ENCODE measurements at regions not wholly inside any gene's neighbourhood (a gene's known extent, or its start where the extent isn't known, plus 50 kb on each side); places are given as distances from the start of the nearest gene placed in this dataset.

DNA sequence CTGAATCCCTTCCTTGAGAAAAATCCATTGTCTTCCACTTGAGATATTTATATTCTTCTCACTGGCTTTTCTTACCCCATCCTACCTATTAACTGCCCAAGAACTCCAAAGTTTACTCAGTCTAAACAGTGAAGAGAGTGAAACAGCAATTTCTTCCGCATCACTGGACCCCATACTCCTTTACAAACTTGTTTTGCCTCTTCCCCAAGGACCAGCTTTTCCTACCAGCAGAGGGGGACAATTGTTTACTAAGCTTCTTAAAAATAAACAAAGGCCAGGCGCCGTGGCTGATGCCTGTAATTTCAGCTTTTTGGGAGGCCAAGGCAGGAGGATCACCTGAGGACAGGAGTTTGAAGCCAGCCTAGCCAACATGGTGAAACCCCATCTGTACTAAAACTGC, 52.0 kb downstream of the LRATD1 start:
- Histone ChIP-seq H2AFZ (ENCODE audit: low read length) (no peak overlapping the region), H3K4me2 (ENCODE audit: extremely low read depth, insufficient read depth, low read length) (no peak overlapping the region), H4K20me1 (ENCODE audit: control insufficient read depth, extremely low read depth, insufficient read depth, low read length) (no peaks in the 10 kb centered on the region), H3K4me3 (replicated peaks in 1 of 4; ENCODE audit: control extremely low read depth in 1 of 4, insufficient read depth in 1 of 4, low read depth in 3 of 4, low read length in 4 of 4) (no peak overlapping the region), H3K27ac (ENCODE audit: insufficient read depth, low read length) (no peak overlapping the region), H3K9ac (ENCODE audit: insufficient read depth, low read length) (no peak overlapping the region), H3K4me1 (ENCODE audit: control insufficient read depth, extremely low read depth, insufficient read depth, low read length) (no peaks in the 10 kb centered on the region), H3K36me3 (ENCODE audit: control insufficient read depth, insufficient read depth, low read length) (no peaks in the 10 kb centered on the region), H3K27me3 (ENCODE audit: control insufficient read depth, insufficient read depth, low read length) (no peaks in the 10 kb centered on the region), H3K9me3 (ENCODE audit: control insufficient read depth, insufficient read depth, low read depth, low read length) (no peaks in the 10 kb centered on the region), H3K79me2 (ENCODE audit: control insufficient read depth, insufficient read depth, low read length) (no peaks in the 10 kb centered on the region)
- no peak for DNase-seq (ENCODE audit: low read depth in 2 of 2)
- TF ChIP-seq, protein P1, sequence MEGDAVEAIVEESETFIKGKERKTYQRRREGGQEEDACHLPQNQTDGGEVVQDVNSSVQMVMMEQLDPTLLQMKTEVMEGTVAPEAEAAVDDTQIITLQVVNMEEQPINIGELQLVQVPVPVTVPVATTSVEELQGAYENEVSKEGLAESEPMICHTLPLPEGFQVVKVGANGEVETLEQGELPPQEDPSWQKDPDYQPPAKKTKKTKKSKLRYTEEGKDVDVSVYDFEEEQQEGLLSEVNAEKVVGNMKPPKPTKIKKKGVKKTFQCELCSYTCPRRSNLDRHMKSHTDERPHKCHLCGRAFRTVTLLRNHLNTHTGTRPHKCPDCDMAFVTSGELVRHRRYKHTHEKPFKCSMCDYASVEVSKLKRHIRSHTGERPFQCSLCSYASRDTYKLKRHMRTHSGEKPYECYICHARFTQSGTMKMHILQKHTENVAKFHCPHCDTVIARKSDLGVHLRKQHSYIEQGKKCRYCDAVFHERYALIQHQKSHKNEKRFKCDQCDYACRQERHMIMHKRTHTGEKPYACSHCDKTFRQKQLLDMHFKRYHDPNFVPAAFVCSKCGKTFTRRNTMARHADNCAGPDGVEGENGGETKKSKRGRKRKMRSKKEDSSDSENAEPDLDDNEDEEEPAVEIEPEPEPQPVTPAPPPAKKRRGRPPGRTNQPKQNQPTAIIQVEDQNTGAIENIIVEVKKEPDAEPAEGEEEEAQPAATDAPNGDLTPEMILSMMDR (conservative IDR thresholded peaks at IDR 0.05 in 1 of 2, IDR thresholded peaks at IDR 0.05 in 1 of 2; ENCODE audit: low read depth in 1 of 2, low read length in 2 of 2): no peak
- TF ChIP-seq EZH2 (IDR thresholded peaks at IDR 0.05; ENCODE audit: low read length, missing control alignments): no peak

- DNase-seq (ENCODE audit: low read depth in 2 of 2): no peak
- TF ChIP-seq, protein P1 (conservative IDR thresholded peaks at IDR 0.05 in 1 of 2, IDR thresholded peaks at IDR 0.05 in 1 of 2; ENCODE audit: low read depth in 1 of 2, low read length in 2 of 2): no peak
- TF ChIP-seq EZH2 (IDR thresholded peaks at IDR 0.05; ENCODE audit: low read length, missing control alignments): no peak
- no peaks in the 10 kb centered on the region for H3K27me3 ChIP-seq (ENCODE audit: control insufficient read depth, insufficient read depth, low read length)
- no peaks in the 10 kb centered on the region for H4K20me1 ChIP-seq (ENCODE audit: control insufficient read depth, extremely low read depth, insufficient read depth, low read length)
- H3K9me3 ChIP-seq (ENCODE audit: control insufficient read depth, insufficient read depth, low read depth, low read length): no peaks in the 10 kb centered on the region
- H3K36me3 ChIP-seq (ENCODE audit: control insufficient read depth, insufficient read depth, low read length): no peaks in the 10 kb centered on the region
- no peak overlapping the region for H2AFZ ChIP-seq (ENCODE audit: low read length)
- no peak overlapping the region for H3K4me2 ChIP-seq (ENCODE audit: extremely low read depth, insufficient read depth, low read length)
- no peak overlapping the region for H3K27ac ChIP-seq (ENCODE audit: insufficient read depth, low read length)
- no peaks in the 10 kb centered on the region for H3K4me1 ChIP-seq (ENCODE audit: control insufficient read depth, extremely low read depth, insufficient read depth, low read length)
- H3K79me2 ChIP-seq (ENCODE audit: control insufficient read depth, insufficient read depth, low read length): no peaks in the 10 kb centered on the region
- no peak overlapping the region for H3K9ac ChIP-seq (ENCODE audit: insufficient read depth, low read length)
- no peak overlapping the region for H3K4me3 ChIP-seq (replicated peaks in 1 of 4; ENCODE audit: control extremely low read depth in 1 of 4, insufficient read depth in 1 of 4, low read depth in 3 of 4, low read length in 4 of 4)
Measured at GRCh38 chr2:14690926-14691325, 58.4 kb downstream of the LRATD1 start.

- Histone ChIP-seq H2AFZ (ENCODE audit: low read length) (no peak overlapping the region), H4K20me1 (ENCODE audit: control insufficient read depth, extremely low read depth, insufficient read depth, low read length) (no peaks in the 10 kb centered on the region), H3K4me3 (replicated peaks in 1 of 4; ENCODE audit: control extremely low read depth in 1 of 4, insufficient read depth in 1 of 4, low read depth in 3 of 4, low read length in 4 of 4) (no peak overlapping the region), H3K27me3 (ENCODE audit: control insufficient read depth, insufficient read depth, low read length) (no peaks in the 10 kb centered on the region), H3K4me2 (ENCODE audit: extremely low read depth, insufficient read depth, low read length) (no peak overlapping the region), H3K36me3 (ENCODE audit: control insufficient read depth, insufficient read depth, low read length) (no peaks in the 10 kb centered on the region), H3K27ac (ENCODE audit: insufficient read depth, low read length) (no peak overlapping the region), H3K4me1 (ENCODE audit: control insufficient read depth, extremely low read depth, insufficient read depth, low read length) (no peaks in the 10 kb centered on the region), H3K9me3 (ENCODE audit: control insufficient read depth, insufficient read depth, low read depth, low read length) (no peaks in the 10 kb centered on the region), H3K79me2 (ENCODE audit: control insufficient read depth, insufficient read depth, low read length) (no peaks in the 10 kb centered on the region), H3K9ac (ENCODE audit: insufficient read depth, low read length) (no peak overlapping the region)
- TF ChIP-seq EZH2 (IDR thresholded peaks at IDR 0.05; ENCODE audit: low read length, missing control alignments): no peak
- TF ChIP-seq, protein P1 (conservative IDR thresholded peaks at IDR 0.05 in 1 of 2, IDR thresholded peaks at IDR 0.05 in 1 of 2; ENCODE audit: low read depth in 1 of 2, low read length in 2 of 2): no peak
- no peak for DNase-seq (ENCODE audit: low read depth in 2 of 2)
Measured at GRCh38 chr2:14693874-14694273, 61.4 kb downstream of the LRATD1 start.
